Endodermal cell (in vitro differentiated cells): ENCODE measurements at regions not wholly inside any gene's neighbourhood (a gene's known extent, or its start where the extent isn't known, plus 50 kb on each side); places are given as distances from the start of the nearest gene placed in this dataset.
"Not testable (repeated sequence)": the region's sequence is repeated elsewhere in the genome, so short reads cannot be mapped to it uniquely, and the experiment has no call there.

Experiments
- DNase-seq: peaks from one replicate; pipeline ENCODE4 v3.0.0-alpha.2; 2017
- H3K27ac ChIP-seq: 2 replicates; pipeline ENCODE4 v1.5.1; 2013; ENCODE audit warnings: mild to moderate bottlenecking, low read depth, low read length, moderate library complexity
- H3K27me3 ChIP-seq: 2 replicates; pipeline ENCODE4 v1.6.1; 2013; ENCODE audit warnings: mild to moderate bottlenecking, low read length, moderate library complexity; ENCODE audit not compliant: insufficient read depth, control insufficient read depth, poor library complexity, severe bottlenecking
- H3K36me3 ChIP-seq: 2 replicates; pipeline ENCODE4 v1.7.0; 2013; ENCODE audit warnings: mild to moderate bottlenecking, low read length, moderate library complexity; ENCODE audit not compliant: control insufficient read depth, insufficient read depth
- H3K4me1 ChIP-seq: one replicate; pipeline ENCODE4 v1.7.0; 2013; ENCODE audit warnings: low read length; ENCODE audit not compliant: control insufficient read depth, insufficient read depth
- H3K4me3 ChIP-seq: 2 replicates; pipeline ENCODE4 v1.5.1; 2013; ENCODE audit warnings: mild to moderate bottlenecking, low read length, moderate library complexity
- H3K9ac ChIP-seq: 2 replicates; pipeline ENCODE4 v1.6.1; 2013; ENCODE audit warnings: mild to moderate bottlenecking, low read length, moderate library complexity; ENCODE audit not compliant: poor library complexity, severe bottlenecking; ENCODE audit errors: extremely low read depth
- H3K9me3 ChIP-seq: 2 replicates; pipeline ENCODE4 v1.6.1; 2013; ENCODE audit warnings: mild to moderate bottlenecking, low read length, moderate library complexity; ENCODE audit not compliant: control insufficient read depth
- H3K27ac Mint-ChIP-seq: 2 replicates; pipeline ENCODE4 v1.8.0; 2020; ENCODE audit warnings: mixed read lengths
- H3K27me3 Mint-ChIP-seq: 2 replicates; pipeline ENCODE4 v1.8.0; 2021; ENCODE audit warnings: mild to moderate bottlenecking, mixed read lengths; ENCODE audit not compliant: insufficient read depth
- H3K36me3 Mint-ChIP-seq: 2 replicates; pipeline ENCODE4 v1.8.0; 2020; ENCODE audit warnings: low read depth, mixed read lengths
- H3K4me1 Mint-ChIP-seq: 2 replicates; pipeline ENCODE4 v1.8.0; 2020; ENCODE audit warnings: mixed read lengths
- H3K4me3 Mint-ChIP-seq: 2 replicates; pipeline ENCODE4 v1.8.0; 2020; ENCODE audit warnings: mild to moderate bottlenecking, moderate library complexity, mixed read lengths
- H3K9me3 Mint-ChIP-seq: 2 replicates; pipeline ENCODE4 v1.8.0; 2020; ENCODE audit warnings: mild to moderate bottlenecking, mixed read lengths
- CTCF ChIP-seq: fragments of 200-600 bp; sonication (generic); conservative IDR thresholded peaks from 2 replicates; pipeline ENCODE4 v1.5.0; 2021; ENCODE audit warnings: antibody characterized with exemption, mild to moderate bottlenecking
- WGBS, 2 experiments: methylation state at CpG; one replicate each; pipeline versions ENCODE4 v1.1.5 to v1.1.7; 2013; ENCODE audit warnings: missing lambda C conversion rate in 2 of 2, mixed read lengths in 1 of 2; ENCODE audit not compliant: insufficient coverage in 1 of 2, insufficient read length in 1 of 2; 5-methylcytosine and 5-hydroxymethylcytosine counted together

GRCh38 chr10:71099731-71100361, 112.5 kb upstream of the UNC5B start:
- Mint-ChIP-seq H3K9me3 (no peaks in the 10 kb centered on the region), H3K27me3 (peaks cover 5% of the 10 kb centered on the region), H3K4me1 (no peaks in the 10 kb centered on the region), H3K27ac (no peak overlapping the region), H3K4me3 (no peak overlapping the region), H3K36me3 (no peaks in the 10 kb centered on the region)
- Histone ChIP-seq H3K27me3 (no peaks in the 10 kb centered on the region), H3K36me3 (no peaks in the 10 kb centered on the region), H3K4me3 (no peak overlapping the region), H3K9me3 (no peaks in the 10 kb centered on the region), H3K9ac (no peak overlapping the region), H3K27ac (no peak overlapping the region), H3K4me1 (no peaks in the 10 kb centered on the region)
- TF ChIP-seq CTCF = no peak
- 63 to 84% methylated on average over 1 of the region's 1 CpG for WGBS, 2 experiments
- no peak for DNase-seq

GRCh38 chr10:71103961-71104360, 108.4 kb upstream of the UNC5B start:
- peaks cover 25% of the 10 kb centered on the region for H3K9me3 Mint-ChIP-seq
- no peak overlapping the region for H3K27ac ChIP-seq
- H3K9ac ChIP-seq = no peak overlapping the region
- no peaks in the 10 kb centered on the region for H3K36me3 ChIP-seq
- no peak overlapping the region for H3K27ac Mint-ChIP-seq
- peaks cover 9% of the 10 kb centered on the region for H3K27me3 Mint-ChIP-seq
- H3K27me3 ChIP-seq = no peaks in the 10 kb centered on the region
- DNase-seq = no peak
- H3K4me1 Mint-ChIP-seq = no peaks in the 10 kb centered on the region
- no peaks in the 10 kb centered on the region for H3K9me3 ChIP-seq
- H3K4me1 ChIP-seq = no peaks in the 10 kb centered on the region
- no peak overlapping the region for H3K4me3 Mint-ChIP-seq
- WGBS, 2 experiments = 96 to 100% methylated on average over 2 to 3 of the region's 3 CpGs
- no peak for TF ChIP-seq CTCF
- H3K4me3 ChIP-seq = no peak overlapping the region
- H3K36me3 Mint-ChIP-seq = no peaks in the 10 kb centered on the region

GRCh38 chr10:71106151-71106550, 106.2 kb upstream of the UNC5B start:
- H3K9me3 ChIP-seq, H3K4me1 Mint-ChIP-seq, H3K9ac ChIP-seq, H3K27ac ChIP-seq, H3K27me3 ChIP-seq, H3K36me3 Mint-ChIP-seq, H3K4me3 ChIP-seq, DNase-seq, H3K4me1 ChIP-seq, H3K36me3 ChIP-seq, H3K27ac Mint-ChIP-seq, H3K27me3 Mint-ChIP-seq, H3K4me3 Mint-ChIP-seq: not testable (repeated sequence)
- WGBS, 2 experiments = 91 to 100% methylated on average over 2 to 4 of the region's 4 CpGs
- peaks cover 31% of the 10 kb centered on the region for H3K9me3 Mint-ChIP-seq

- H3K27ac Mint-ChIP-seq, H3K27ac ChIP-seq, H3K4me1 ChIP-seq, H3K4me1 Mint-ChIP-seq, H3K9me3 ChIP-seq, H3K9ac ChIP-seq, H3K27me3 ChIP-seq, H3K4me3 Mint-ChIP-seq, H3K36me3 ChIP-seq, H3K36me3 Mint-ChIP-seq, H3K4me3 ChIP-seq, DNase-seq, H3K27me3 Mint-ChIP-seq: not testable (repeated sequence)
- 91 to 93% methylated on average over 5 to 7 of the region's 7 CpGs for WGBS, 2 experiments
- H3K9me3 Mint-ChIP-seq = peaks cover 32% of the 10 kb centered on the region
Measured at GRCh38 chr10:71107117-71107516, 105.3 kb upstream of the UNC5B start.

GRCh38 chr10:71108042-71108441, 104.3 kb upstream of the UNC5B start:
- H3K9ac ChIP-seq, H3K27me3 Mint-ChIP-seq, H3K4me1 ChIP-seq, H3K27ac ChIP-seq, H3K27ac Mint-ChIP-seq, H3K4me1 Mint-ChIP-seq, DNase-seq, H3K36me3 ChIP-seq, H3K4me3 ChIP-seq, H3K9me3 ChIP-seq, H3K4me3 Mint-ChIP-seq, H3K36me3 Mint-ChIP-seq, H3K27me3 ChIP-seq: not testable (repeated sequence)
- 96% methylated on average over 1 of the region's 1 CpG; no CpG with 5 or more reads in 1 of the 2 experiments for WGBS, 2 experiments
- peaks cover 35% of the 10 kb centered on the region for H3K9me3 Mint-ChIP-seq
